ENCODE measurements at regions not wholly inside any gene's neighbourhood (a gene's known extent, or its start where the extent isn't known, plus 50 kb on each side); places are given as distances from the start of the nearest gene placed in this dataset.
"Not testable (repeated sequence)": the region's sequence is repeated elsewhere in the genome, so short reads cannot be mapped to it uniquely, and the experiment has no call there.

GRCh38 chr9:85487872-85488271 lies 253.9 kb downstream of the AGTPBP1 start:
- DNase-seq = no peak

- no peak for DNase-seq
Observed at GRCh38 chr9:85484235-85484634, 257.5 kb downstream of the AGTPBP1 start.

- DNase-seq = no peak
Observed at GRCh38 chr9:85483208-85483607, 258.5 kb downstream of the AGTPBP1 start.

GRCh38 chr9:85479305-85479704 lies 262.4 kb downstream of the AGTPBP1 start:
- no peak for DNase-seq

GRCh38 chr9:85478847-85479246 lies 262.9 kb downstream of the AGTPBP1 start:
- DNase-seq = no peak

GRCh38 chr9:85474896-85475295 lies 266.9 kb downstream of the AGTPBP1 start:
- not testable (repeated sequence) for DNase-seq

GRCh38 chr9:85471791-85472190 lies 270.0 kb downstream of the AGTPBP1 start:
- DNase-seq = no peak

GRCh38 chr9:85469041-85469440 lies 272.7 kb downstream of the AGTPBP1 start:
- DNase-seq = no peak

- no peak for DNase-seq
Observed at GRCh38 chr9:85466834-85467233, 274.9 kb downstream of the AGTPBP1 start.

GRCh38 chr9:85458114-85458864 lies 283.5 kb downstream of the AGTPBP1 start:
- not testable (repeated sequence) for DNase-seq

GRCh38 chr9:85453850-85454249 lies 287.9 kb downstream of the AGTPBP1 start:
- DNase-seq = no peak

- DNase-seq = no peak
Observed at GRCh38 chr9:85452841-85453240, 288.9 kb downstream of the AGTPBP1 start.

- no peak for DNase-seq
Observed at GRCh38 chr9:85451680-85452079, 290.1 kb downstream of the AGTPBP1 start.

GRCh38 chr9:85445887-85446286 lies 295.9 kb downstream of the AGTPBP1 start:
- no peak for DNase-seq

- DNase-seq = no peak
Observed at GRCh38 chr9:85444243-85444642, 297.5 kb downstream of the AGTPBP1 start.

- DNase-seq = no peak
Observed at GRCh38 chr9:85443190-85443598, 298.6 kb downstream of the AGTPBP1 start.

- no peak for DNase-seq
Observed at GRCh38 chr9:85439791-85440190, 302.0 kb downstream of the AGTPBP1 start.

- DNase-seq = not testable (repeated sequence)
Observed at GRCh38 chr9:85433956-85434355, 307.8 kb downstream of the AGTPBP1 start.

GRCh38 chr9:85433551-85433950 lies 308.2 kb downstream of the AGTPBP1 start:
- not testable (repeated sequence) for DNase-seq

GRCh38 chr9:85433046-85433445 lies 308.7 kb downstream of the AGTPBP1 start:
- no peak for DNase-seq

GRCh38 chr9:85432599-85432998 lies 309.2 kb downstream of the AGTPBP1 start:
- no peak for DNase-seq

- DNase-seq = no peak
Observed at GRCh38 chr9:85431339-85432102, 310.2 kb downstream of the AGTPBP1 start.

- no peak for DNase-seq
Observed at GRCh38 chr9:85430659-85431338, 311.0 kb downstream of the AGTPBP1 start.

GRCh38 chr9:85428230-85428629 lies 313.5 kb downstream of the AGTPBP1 start:
- no peak for DNase-seq

Measured in T-helper 2 cell (primary cell).